ENCODE measurements at regions not wholly inside any gene's neighbourhood (a gene's known extent, or its start where the extent isn't known, plus 50 kb on each side); places are given as distances from the start of the nearest gene placed in this dataset.

DNA sequence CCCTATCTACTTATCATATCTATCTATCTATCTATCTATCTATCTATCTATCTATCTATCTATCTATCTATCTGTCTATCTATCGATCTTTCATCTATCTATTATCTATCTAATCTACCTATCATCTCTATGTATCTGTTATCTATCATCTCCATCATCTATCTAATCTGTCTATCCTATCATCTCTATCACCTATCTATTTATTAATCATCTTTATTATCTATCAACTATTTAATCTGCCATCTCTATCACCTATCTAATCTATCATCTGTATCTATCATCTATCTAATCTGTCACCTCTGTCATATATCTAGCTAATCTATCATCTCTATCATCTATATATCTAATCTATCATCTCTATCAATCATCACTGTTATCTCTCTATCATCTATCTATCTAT lies 736.3 kb downstream of the TYW1 start:
- TF ChIP-seq CTCF (IDR thresholded peaks at IDR 0.05): no peak
- TF ChIP-seq POLR2A (IDR thresholded peaks at IDR 0.05): no peak
- no peak for TF ChIP-seq EP300 (IDR thresholded peaks at IDR 0.05)
